Transverse colon (tissue), 3 donors: ENCODE measurements at regions not wholly inside any gene's neighbourhood (a gene's known extent, or its start where the extent isn't known, plus 50 kb on each side); places are given as distances from the start of the nearest gene placed in this dataset.

Experiments used
- EP300 ChIP-seq: sonication (generic); formaldehyde crosslinking; IDR thresholded peaks from one replicate; pipeline ENCODE4 v1.6.1; 2017; ENCODE audit warnings: antibody characterized with exemption, low read depth
- POLR2A ChIP-seq: fragments of 450-650 bp; IDR thresholded peaks from one replicate; pipeline ENCODE4 v1.6.1; 2016; ENCODE audit warnings: antibody characterized with exemption, mild to moderate bottlenecking, moderate library complexity
- TF ChIP-seq, protein P1 (sequence below), 5 experiments: fragments of 200-600 bp in 3 of 5; fragments of 450-650 bp in 2 of 5; sonication (generic) in 3 of 5; IDR thresholded peaks; 1 replicate in 2 of 5; 2 replicates in 3 of 5; pipeline ENCODE4 v1.5.1; 2016 to 2017; ENCODE audit warnings: antibody characterized with exemption in 5 of 5, inconsistent platforms in 3 of 5, mild to moderate bottlenecking in 2 of 5, moderate library complexity in 1 of 5

DNA sequence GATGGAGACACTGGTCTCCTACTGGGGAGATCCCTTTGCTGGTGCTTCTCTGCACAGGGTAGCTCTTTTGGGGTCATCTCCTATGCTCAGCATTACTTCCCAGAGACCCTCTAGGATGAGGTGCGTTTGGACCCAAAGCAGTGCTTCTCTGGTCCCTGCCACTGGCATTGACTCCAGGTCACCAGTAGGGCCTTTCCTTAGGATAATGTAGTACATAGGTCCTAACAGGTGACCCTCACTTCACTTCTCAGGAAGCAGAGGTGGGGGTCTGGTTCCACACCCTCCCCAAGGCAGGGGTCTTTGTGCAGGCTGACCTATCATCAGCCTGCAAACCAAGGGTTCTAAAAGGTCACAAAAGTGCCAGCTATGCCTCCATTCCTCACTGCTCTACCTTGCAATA lies 145.8 kb upstream of the HS6ST1 start:
- TF ChIP-seq, protein P1, sequence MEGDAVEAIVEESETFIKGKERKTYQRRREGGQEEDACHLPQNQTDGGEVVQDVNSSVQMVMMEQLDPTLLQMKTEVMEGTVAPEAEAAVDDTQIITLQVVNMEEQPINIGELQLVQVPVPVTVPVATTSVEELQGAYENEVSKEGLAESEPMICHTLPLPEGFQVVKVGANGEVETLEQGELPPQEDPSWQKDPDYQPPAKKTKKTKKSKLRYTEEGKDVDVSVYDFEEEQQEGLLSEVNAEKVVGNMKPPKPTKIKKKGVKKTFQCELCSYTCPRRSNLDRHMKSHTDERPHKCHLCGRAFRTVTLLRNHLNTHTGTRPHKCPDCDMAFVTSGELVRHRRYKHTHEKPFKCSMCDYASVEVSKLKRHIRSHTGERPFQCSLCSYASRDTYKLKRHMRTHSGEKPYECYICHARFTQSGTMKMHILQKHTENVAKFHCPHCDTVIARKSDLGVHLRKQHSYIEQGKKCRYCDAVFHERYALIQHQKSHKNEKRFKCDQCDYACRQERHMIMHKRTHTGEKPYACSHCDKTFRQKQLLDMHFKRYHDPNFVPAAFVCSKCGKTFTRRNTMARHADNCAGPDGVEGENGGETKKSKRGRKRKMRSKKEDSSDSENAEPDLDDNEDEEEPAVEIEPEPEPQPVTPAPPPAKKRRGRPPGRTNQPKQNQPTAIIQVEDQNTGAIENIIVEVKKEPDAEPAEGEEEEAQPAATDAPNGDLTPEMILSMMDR (IDR thresholded peaks at IDR 0.05) = no peak
- TF ChIP-seq EP300 (no peak), POLR2A (no peak)
